Neural crest cell (in vitro differentiated cells): ENCODE measurements at regions not wholly inside any gene's neighbourhood (a gene's known extent, or its start where the extent isn't known, plus 50 kb on each side); places are given as distances from the start of the nearest gene placed in this dataset.
"Not testable (repeated sequence)": the region's sequence is repeated elsewhere in the genome, so short reads cannot be mapped to it uniquely, and the experiment has no call there.

Source experiments
- DNase-seq: peaks from one replicate; pipeline ENCODE4 v3.0.0; 2021; ENCODE audit warnings: low read depth, mixed read lengths, low spot score
- H3K27ac Mint-ChIP-seq: one replicate; pipeline ENCODE4 v1.8.0; 2021; ENCODE audit warnings: mild to moderate bottlenecking, mixed read lengths; ENCODE audit not compliant: unreplicated experiment
- H3K27me3 Mint-ChIP-seq: 2 replicates; pipeline ENCODE4 v1.8.0; 2021; ENCODE audit warnings: low read depth, mild to moderate bottlenecking, mixed read lengths
- H3K36me3 Mint-ChIP-seq: 2 replicates; pipeline ENCODE4 v1.8.0; 2021; ENCODE audit warnings: low read depth, mild to moderate bottlenecking, mixed read lengths
- H3K4me1 Mint-ChIP-seq: 2 replicates; pipeline ENCODE4 v1.8.0; 2021; ENCODE audit warnings: mixed read lengths
- H3K4me3 Mint-ChIP-seq: one replicate; pipeline ENCODE4 v1.8.0; 2021; ENCODE audit warnings: mild to moderate bottlenecking, mixed read lengths
- H3K9me3 Mint-ChIP-seq: 2 replicates; pipeline ENCODE4 v1.8.0; 2021; ENCODE audit warnings: mixed read lengths
- CTCF ChIP-seq: fragments of 200-600 bp; sonication (generic); conservative IDR thresholded peaks from 2 replicates; pipeline ENCODE4 v1.5.0; 2021; ENCODE audit warnings: antibody characterized with exemption, mild to moderate bottlenecking

DNA sequence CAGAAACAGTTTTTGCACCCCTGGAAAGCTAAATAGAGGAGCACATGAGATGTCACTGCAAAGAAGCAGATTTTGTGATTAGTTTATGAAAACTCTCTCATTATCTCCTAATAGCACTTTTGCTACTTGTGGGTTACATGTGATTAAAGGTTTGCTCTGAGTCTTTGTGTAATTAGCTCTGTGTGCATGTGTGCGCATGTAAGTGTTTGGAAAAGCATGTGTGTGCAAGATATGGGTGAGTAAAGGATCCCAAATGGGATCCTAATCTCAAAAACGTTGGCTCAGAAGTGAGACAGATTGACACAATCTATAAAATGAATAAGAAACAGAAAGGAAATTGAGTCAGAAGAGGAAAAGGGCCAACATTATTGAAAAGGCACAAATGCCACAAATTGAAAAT is 104.5 kb downstream of the SKIDA1 start:
- Mint-ChIP-seq H3K27me3 (no peaks in the 10 kb centered on the region), H3K4me1 (peaks cover 6% of the 10 kb centered on the region), H3K4me3 (no peak overlapping the region), H3K36me3 (no peaks in the 10 kb centered on the region), H3K27ac (no peak overlapping the region), H3K9me3 (no peaks in the 10 kb centered on the region)
- no peak for TF ChIP-seq CTCF
- DNase-seq = no peak

GRCh38 chr10:21418981-21419576 is 106.4 kb downstream of the SKIDA1 start:
- not testable (repeated sequence) for H3K36me3 Mint-ChIP-seq, H3K4me1 Mint-ChIP-seq, DNase-seq, H3K4me3 Mint-ChIP-seq, H3K9me3 Mint-ChIP-seq, H3K27me3 Mint-ChIP-seq, H3K27ac Mint-ChIP-seq

GRCh38 chr10:21417172-21417712 is 108.2 kb downstream of the SKIDA1 start:
- H3K4me1 Mint-ChIP-seq = peaks cover 11% of the 10 kb centered on the region
- no peak overlapping the region for H3K4me3 Mint-ChIP-seq
- H3K9me3 Mint-ChIP-seq = no peaks in the 10 kb centered on the region
- no peaks in the 10 kb centered on the region for H3K36me3 Mint-ChIP-seq
- H3K27me3 Mint-ChIP-seq = no peaks in the 10 kb centered on the region
- DNase-seq = no peak
- TF ChIP-seq CTCF = no peak
- H3K27ac Mint-ChIP-seq = no peak overlapping the region

DNA sequence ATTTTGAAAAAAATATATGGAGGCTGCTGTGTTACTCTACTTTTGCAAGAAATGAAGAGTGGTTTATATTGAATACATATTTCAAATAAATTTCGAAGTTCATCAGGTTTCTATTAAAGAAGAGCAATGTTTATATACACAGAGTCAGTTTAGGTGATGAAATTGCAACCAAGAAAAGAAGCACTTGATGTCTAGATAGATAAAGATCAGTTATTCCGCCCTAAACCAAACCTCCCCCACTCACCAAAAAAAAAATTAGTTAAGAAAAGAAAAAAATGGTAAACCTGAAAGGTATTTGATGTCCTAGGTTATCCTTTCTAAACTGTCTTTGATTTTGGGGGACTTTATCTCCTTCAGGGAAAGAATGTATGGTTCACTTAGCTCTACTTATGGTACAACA is 111.8 kb downstream of the SKIDA1 start:
- DNase-seq = no peak
- no peak for TF ChIP-seq CTCF
- Mint-ChIP-seq H3K36me3 (no peaks in the 10 kb centered on the region), H3K9me3 (no peaks in the 10 kb centered on the region), H3K27me3 (no peaks in the 10 kb centered on the region), H3K4me1 (peaks cover 11% of the 10 kb centered on the region), H3K4me3 (no peak overlapping the region), H3K27ac (no peak overlapping the region)

- Mint-ChIP-seq H3K9me3 (no peaks in the 10 kb centered on the region), H3K4me3 (no peak overlapping the region), H3K27me3 (no peaks in the 10 kb centered on the region), H3K36me3 (no peaks in the 10 kb centered on the region), H3K27ac (no peak overlapping the region), H3K4me1 (peaks cover 11% of the 10 kb centered on the region)
- no peak for DNase-seq
- no peak for TF ChIP-seq CTCF
These were observed 112.2 kb downstream of the SKIDA1 start for GRCh38 chr10:21413268-21413667.

DNA sequence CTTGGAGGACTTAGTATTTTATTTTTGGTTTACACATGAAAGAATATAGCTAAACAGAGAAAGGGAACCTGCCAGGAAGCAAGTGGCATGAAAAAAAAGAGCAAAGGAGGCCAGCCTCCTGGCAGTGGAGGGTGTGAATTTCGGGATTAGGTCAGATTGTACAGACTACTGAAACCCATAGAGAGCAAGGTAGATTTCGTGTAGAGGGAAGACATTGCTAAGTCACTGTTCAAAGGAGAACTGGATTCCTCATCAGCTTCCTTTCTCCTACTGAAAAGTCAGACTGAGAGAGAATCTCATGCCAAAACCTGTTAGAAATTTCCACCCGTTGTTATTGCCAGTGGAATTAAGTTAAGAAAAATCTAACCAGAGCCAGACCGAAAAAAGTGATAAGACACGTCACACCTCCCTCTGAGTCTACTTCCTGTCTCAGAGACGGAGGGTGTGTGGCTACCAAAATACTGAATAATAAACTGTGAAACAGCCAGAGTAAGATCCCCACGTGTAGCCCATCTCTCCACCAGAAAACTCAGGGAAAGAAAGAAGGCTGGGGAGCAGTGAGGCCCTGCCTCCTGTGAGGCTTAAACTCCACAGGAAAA is 118.8 kb downstream of the SKIDA1 start:
- DNase-seq = no peak
- peaks cover 4% of the 10 kb centered on the region for H3K36me3 Mint-ChIP-seq
- peaks cover 6% of the 10 kb centered on the region for H3K9me3 Mint-ChIP-seq
- no peaks in the 10 kb centered on the region for H3K27me3 Mint-ChIP-seq
- H3K4me3 Mint-ChIP-seq = no peak overlapping the region
- H3K4me1 Mint-ChIP-seq = peaks cover 9% of the 10 kb centered on the region
- no peak for TF ChIP-seq CTCF
- H3K27ac Mint-ChIP-seq = no peak overlapping the region
